ENCODE measurements at regions not wholly inside any gene's neighbourhood (a gene's known extent, or its start where the extent isn't known, plus 50 kb on each side); places are given as distances from the start of the nearest gene placed in this dataset.

DNA sequence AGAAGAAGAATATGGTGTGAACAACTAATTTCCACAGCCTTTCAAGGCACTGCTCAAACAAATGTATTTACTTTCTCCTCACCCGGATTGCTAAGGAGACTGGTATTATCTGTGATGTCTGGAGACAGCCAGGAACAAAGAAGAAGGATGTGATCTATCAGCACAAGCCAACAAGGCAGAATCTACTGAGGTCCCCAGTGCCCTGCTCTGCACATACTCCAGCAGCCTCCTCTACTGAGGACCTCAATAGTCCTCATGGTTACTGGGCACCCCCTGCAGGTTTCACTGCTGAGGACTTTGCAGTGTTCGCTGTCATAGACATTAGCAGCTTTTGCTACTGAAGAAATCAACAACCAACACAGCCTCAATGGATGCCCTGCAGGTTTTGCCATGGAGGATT lies 930.1 kb downstream of the ADGRL3 start:
- H3K27ac ChIP-seq, result no peak overlapping the region
- DNase-seq, result no peak

More for the DNA sequence above, 930.1 kb downstream of the ADGRL3 start:
- no peak overlapping the region for H3K4me3 ChIP-seq
- intact Hi-C loops (cut with DNase I; ENCODE audit: low total_unique reads), result no loop called here
- peaks cover 0 to 6% (median 0%) of the 10 kb centered on the region in 3 donors for H3K9me3 ChIP-seq
- no peak for TF ChIP-seq CTCF (IDR thresholded peaks at IDR 0.05)
- no peaks in the 10 kb centered on the region for H3K4me1 ChIP-seq
- no peaks in the 10 kb centered on the region for H3K27me3 ChIP-seq
- H3K36me3 ChIP-seq, result no peaks in the 10 kb centered on the region

Measured in tibial artery (tissue), 4 donors.